HCT116 (cell line): ENCODE measurements at regions not wholly inside any gene's neighbourhood (a gene's known extent, or its start where the extent isn't known, plus 50 kb on each side); places are given as distances from the start of the nearest gene placed in this dataset.

Experiments
- ATAC-seq: fragments of 200-7000 bp; cut with Tn5 transposase; 2 replicates; pipeline ENCODE4 v1.9.1; 2020; ENCODE audit warnings: mild to moderate bottlenecking, moderate library complexity
- BruUV-seq: library from RNA; stranded (reverse); fragments of 400-500 nt; replicated peaks from 2 replicates; lab custom pipeline; 2021; lab: Mats Ljungman, UMichigan
- CTCF ChIA-PET: fragments of 300-600 bp; sonication (Branson Sonifier 250); formaldehyde crosslinking; loops from one replicate; lab custom pipeline; 2021; ENCODE audit warnings: antibody characterized with exemption; lab: Charles Lee
- POLR2A ChIA-PET: fragments of 300-600, 350-600 bp; sonication (Branson Sonifier 250); formaldehyde crosslinking; loops from one replicate; lab custom pipeline; 2021; ENCODE audit warnings: antibody characterized with exemption; lab: Charles Lee
- RAD21 ChIA-PET, 2 experiments: fragments of 300-600 bp; sonication (Branson Sonifier 250); formaldehyde crosslinking; loops; one replicate each; lab custom pipeline; 2023; ENCODE audit warnings: low total read pairs in 2 of 2; ENCODE audit not compliant: uncharacterized antibody in 2 of 2, unreplicated experiment in 2 of 2, low non-redundant PET in 1 of 2; lab: Charles Lee
- DNase-seq: peaks from one replicate; pipeline ENCODE4 v3.0.0-alpha.2; 2010; ENCODE audit warnings: low read depth, low spot score
- H2AFZ ChIP-seq: fragments of 200-600 bp; shearing (Covaris generic), sonication (generic); 2 replicates; pipeline ENCODE4 v1.6.1; 2017; ENCODE audit warnings: low read depth, mixed run types, mixed read lengths, antibody characterized with exemption, low read length; ENCODE audit not compliant: poor library complexity, severe bottlenecking
- H3K27ac ChIP-seq: 2 replicates; pipeline ENCODE4 v1.5.1; 2012; ENCODE audit warnings: low read depth, low read length
- H3K27me3 ChIP-seq: fragments of 200-600 bp; sonication (generic); 2 replicates; pipeline ENCODE4 v1.6.1; 2016; ENCODE audit warnings: mixed run types, low read length, mixed read lengths; ENCODE audit not compliant: insufficient read depth
- H3K36me3 ChIP-seq, 2 experiments: fragments of 200-500 bp in 1 of 2; fragments of 200-600 bp in 1 of 2; sonication (Bioruptor generic) in 1 of 2; sonication (generic) in 1 of 2; 2 replicates each; pipeline versions ENCODE4 v1.5.1 to v1.6.1; 2014 to 2016; ENCODE audit warnings: low read length in 2 of 2, inconsistent platforms in 1 of 2, mixed read lengths in 1 of 2, mixed run types in 1 of 2; ENCODE audit not compliant: insufficient read depth in 2 of 2, control insufficient read depth in 1 of 2
- H3K4me1 ChIP-seq, 2 experiments: fragments of 200-600 bp in 1 of 2; sonication (generic) in 1 of 2; 2 replicates each; pipeline versions ENCODE4 v1.5.1 to v1.6.1; 2012 to 2017; ENCODE audit warnings: low read length in 2 of 2, inconsistent platforms in 1 of 2, mild to moderate bottlenecking in 1 of 2, mixed read lengths in 1 of 2, mixed run types in 1 of 2, moderate library complexity in 1 of 2; ENCODE audit not compliant: insufficient read depth in 2 of 2, control insufficient read depth in 1 of 2
- H3K4me2 ChIP-seq: fragments of 200-600 bp; sonication (generic); 2 replicates; pipeline ENCODE4 v1.6.1; 2017; ENCODE audit warnings: mixed run types, low read length, mixed read lengths
- H3K4me3 ChIP-seq, 2 experiments: fragments of 200-600 bp in 1 of 2; sonication (generic) in 1 of 2; replicated peaks in 1 of 2; 2 replicates each; pipeline ENCODE4 v1.5.1; 2011 to 2016; ENCODE audit warnings: low read length in 2 of 2, control low read depth in 1 of 2, low read depth in 1 of 2, mild to moderate bottlenecking in 1 of 2, mixed read lengths in 1 of 2, mixed run types in 1 of 2
- H3K79me2 ChIP-seq: fragments of 200-600 bp; sonication (generic); 2 replicates; pipeline ENCODE4 v1.6.1; 2017; ENCODE audit warnings: mild to moderate bottlenecking, mixed run types, low read length, moderate library complexity, mixed read lengths; ENCODE audit not compliant: insufficient read depth
- H3K9ac ChIP-seq: fragments of 200-600 bp; sonication (generic); 2 replicates; pipeline ENCODE4 v1.6.1; 2016; ENCODE audit warnings: low read length, mixed read lengths
- H3K9me2 ChIP-seq: fragments of 200-600 bp; sonication (generic), shearing (Covaris generic); 2 replicates; pipeline ENCODE4 v1.6.1; 2017; ENCODE audit warnings: mixed run types, mild to moderate bottlenecking, moderate library complexity; ENCODE audit not compliant: insufficient read depth
- H3K9me3 ChIP-seq, 2 experiments: fragments of 200-500 bp in 1 of 2; fragments of 200-600 bp in 1 of 2; sonication (Bioruptor generic) in 1 of 2; sonication (generic) in 1 of 2; 2 replicates each; pipeline ENCODE4 v1.6.1; 2014 to 2017; ENCODE audit warnings: low read length in 2 of 2, mixed read lengths in 2 of 2, inconsistent platforms in 1 of 2, low read depth in 1 of 2, mild to moderate bottlenecking in 1 of 2, mixed run types in 1 of 2, moderate library complexity in 1 of 2; ENCODE audit not compliant: control insufficient read depth in 1 of 2, insufficient read depth in 1 of 2
- H4K20me1 ChIP-seq: fragments of 200-600 bp; sonication (generic), shearing (Covaris generic); 2 replicates; pipeline ENCODE4 v1.6.1; 2017; ENCODE audit warnings: mixed run types, mild to moderate bottlenecking, moderate library complexity; ENCODE audit not compliant: insufficient read depth
- CBX3 ChIP-seq: IDR thresholded peaks from 2 replicates; pipeline ENCODE4 v1.6.1; 2012; ENCODE audit warnings: low read depth
- EGR1 ChIP-seq: IDR thresholded peaks from 2 replicates; pipeline ENCODE4 v1.6.1; 2012; ENCODE audit warnings: low read depth
- FOSL1 ChIP-seq: IDR thresholded peaks from 2 replicates; pipeline ENCODE4 v1.6.1; 2012; ENCODE audit warnings: low read depth
- REST ChIP-seq: IDR thresholded peaks from 2 replicates; pipeline ENCODE4 v1.6.1; 2012; ENCODE audit warnings: low read depth
- SIN3A ChIP-seq: IDR thresholded peaks from 2 replicates; pipeline ENCODE4 v1.6.1; 2012; ENCODE audit warnings: low read depth
- SRF ChIP-seq: IDR thresholded peaks from 2 replicates; pipeline ENCODE4 v1.6.1; 2012; ENCODE audit warnings: low read depth
- YY1 ChIP-seq: IDR thresholded peaks from 2 replicates; pipeline ENCODE4 v1.6.1; 2011; ENCODE audit warnings: low read length, low read depth, moderate library complexity, mild to moderate bottlenecking; ENCODE audit not compliant: insufficient replicate concordance; ENCODE audit errors: extremely low read depth
- ZBTB33 ChIP-seq: IDR thresholded peaks from 2 replicates; pipeline ENCODE4 v1.6.1; 2011; ENCODE audit warnings: mild to moderate bottlenecking, low read length, moderate library complexity; ENCODE audit not compliant: insufficient replicate concordance; ENCODE audit errors: extremely low read depth
- intact Hi-C: fragments of 100-400 bp; cut with micrococcal nuclease; formaldehyde crosslinking; loops from 2 replicates; pipeline ENCODE4 v1.10.0; 2022
- TF ChIP-seq, protein P1 (sequence below): IDR thresholded peaks from 2 replicates; pipeline ENCODE4 v1.6.1; 2012
- TF ChIP-seq, protein P2 (sequence below), 3 experiments: fragments of 200-600 bp in 1 of 3; sonication (generic) in 1 of 3; IDR thresholded peaks in 2 of 3; conservative IDR thresholded peaks in 1 of 3; 2 replicates each; pipeline ENCODE4 v1.5.1; 2012 to 2017; ENCODE audit warnings: low read depth in 2 of 3, low read length in 2 of 3, antibody characterized with exemption in 1 of 3, borderline replicate concordance in 1 of 3, control low read depth in 1 of 3, mild to moderate bottlenecking in 1 of 3, mixed read lengths in 1 of 3, mixed run types in 1 of 3, moderate library complexity in 1 of 3; ENCODE audit not compliant: insufficient read depth in 1 of 3

GRCh38 chr3:72041511-72041910 is 256.6 kb upstream of the PROK2 start:
- BruUV-seq: no TSS peak
- RAD21 ChIA-PET: no interaction called here
- TF ChIP-seq ZBTB33: no peak
- TF ChIP-seq, all 23 proteins: peak for 0
- Histone ChIP-seq H3K27me3 (peaks cover 4% of the 10 kb centered on the region; the same call in 1 of the 2 replicates), H4K20me1 (no peaks in the 10 kb centered on the region), H2AFZ (no peak overlapping the region), H3K4me3 (no peak overlapping the region), H3K79me2 (no peaks in the 10 kb centered on the region), H3K9me3 (no peaks in the 10 kb centered on the region), H3K36me3 (no peaks in the 10 kb centered on the region), H3K4me1 (no peaks in the 10 kb centered on the region), H3K9ac (no peak overlapping the region), H3K9me2 (no peaks in the 10 kb centered on the region), H3K27ac (no peak overlapping the region), H3K4me2 (no peak overlapping the region)
- DNase-seq: no peak
- POLR2A ChIA-PET: no interaction called here
- no peak for ATAC-seq
- CTCF ChIA-PET: no interaction called here
- intact Hi-C loops: no loop called here

DNA sequence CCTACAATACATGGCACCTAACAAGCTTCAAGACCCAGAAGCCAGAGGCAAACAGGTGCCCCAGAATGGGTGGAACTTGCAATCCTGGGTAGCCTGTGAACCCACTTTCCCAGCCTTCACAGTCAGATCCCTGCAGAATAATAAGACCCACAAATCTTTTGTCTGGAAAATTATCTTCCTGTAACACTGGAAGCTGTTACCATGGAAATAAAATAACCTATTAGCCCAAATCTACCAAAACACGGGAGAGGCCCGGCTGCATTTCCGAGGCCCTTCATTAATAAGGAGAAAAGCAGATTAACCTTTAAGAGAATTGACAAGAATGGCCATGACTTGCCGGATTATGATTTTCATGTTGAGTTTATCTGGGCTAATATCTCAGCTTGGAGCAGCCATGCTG is 256.1 kb upstream of the PROK2 start:
- no peak overlapping the region for H2AFZ ChIP-seq
- intact Hi-C loops: no loop called here

More for the DNA sequence above, 256.1 kb upstream of the PROK2 start:
- H3K4me3 ChIP-seq: no peak overlapping the region
- no peaks in the 10 kb centered on the region for H4K20me1 ChIP-seq
- H3K27me3 ChIP-seq: peaks cover 4% of the 10 kb centered on the region; the same call in 1 of the 2 replicates
- ChIA-PET POLR2A (no interaction called here), RAD21 (no interaction called here), CTCF (no interaction called here)
- no peak overlapping the region for H3K27ac ChIP-seq
- H3K79me2 ChIP-seq: no peaks in the 10 kb centered on the region
- TF ChIP-seq YY1 (no peak), FOSL1 (no peak), REST (no peak), EGR1 (no peak), SRF (no peak), SIN3A (no peak), CBX3 (no peak)
- TF ChIP-seq, protein P1, sequence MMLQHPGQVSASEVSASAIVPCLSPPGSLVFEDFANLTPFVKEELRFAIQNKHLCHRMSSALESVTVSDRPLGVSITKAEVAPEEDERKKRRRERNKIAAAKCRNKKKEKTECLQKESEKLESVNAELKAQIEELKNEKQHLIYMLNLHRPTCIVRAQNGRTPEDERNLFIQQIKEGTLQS: no peak
- TF ChIP-seq, protein P2, sequence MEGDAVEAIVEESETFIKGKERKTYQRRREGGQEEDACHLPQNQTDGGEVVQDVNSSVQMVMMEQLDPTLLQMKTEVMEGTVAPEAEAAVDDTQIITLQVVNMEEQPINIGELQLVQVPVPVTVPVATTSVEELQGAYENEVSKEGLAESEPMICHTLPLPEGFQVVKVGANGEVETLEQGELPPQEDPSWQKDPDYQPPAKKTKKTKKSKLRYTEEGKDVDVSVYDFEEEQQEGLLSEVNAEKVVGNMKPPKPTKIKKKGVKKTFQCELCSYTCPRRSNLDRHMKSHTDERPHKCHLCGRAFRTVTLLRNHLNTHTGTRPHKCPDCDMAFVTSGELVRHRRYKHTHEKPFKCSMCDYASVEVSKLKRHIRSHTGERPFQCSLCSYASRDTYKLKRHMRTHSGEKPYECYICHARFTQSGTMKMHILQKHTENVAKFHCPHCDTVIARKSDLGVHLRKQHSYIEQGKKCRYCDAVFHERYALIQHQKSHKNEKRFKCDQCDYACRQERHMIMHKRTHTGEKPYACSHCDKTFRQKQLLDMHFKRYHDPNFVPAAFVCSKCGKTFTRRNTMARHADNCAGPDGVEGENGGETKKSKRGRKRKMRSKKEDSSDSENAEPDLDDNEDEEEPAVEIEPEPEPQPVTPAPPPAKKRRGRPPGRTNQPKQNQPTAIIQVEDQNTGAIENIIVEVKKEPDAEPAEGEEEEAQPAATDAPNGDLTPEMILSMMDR (IDR thresholded peaks at IDR 0.05 in 2 of 3, conservative IDR thresholded peaks at IDR 0.05 in 1 of 3; ENCODE audit: borderline replicate concordance in 1 of 3, insufficient read depth in 1 of 3, low read depth in 2 of 3, low read length in 2 of 3): no peak
- no peaks in the 10 kb centered on the region for H3K9me3 ChIP-seq
- DNase-seq (no peak), ATAC-seq (no peak)
- H3K9ac ChIP-seq: no peak overlapping the region
- no TSS peak for BruUV-seq
- H3K9me2 ChIP-seq: no peaks in the 10 kb centered on the region
- H3K4me1 ChIP-seq: no peaks in the 10 kb centered on the region
- no peaks in the 10 kb centered on the region for H3K36me3 ChIP-seq
- H3K4me2 ChIP-seq: no peak overlapping the region
